HCT116 (cell line): ENCODE measurements at regions not wholly inside any gene's neighbourhood (a gene's known extent, or its start where the extent isn't known, plus 50 kb on each side); places are given as distances from the start of the nearest gene placed in this dataset.

ENCODE experiments used
- ATAC-seq: fragments of 200-7000 bp; cut with Tn5 transposase; 2 replicates; pipeline ENCODE4 v1.9.1; 2020; ENCODE audit warnings: mild to moderate bottlenecking, moderate library complexity
- BruUV-seq: library from RNA; stranded (reverse); fragments of 400-500 nt; replicated peaks from 2 replicates; lab custom pipeline; 2021; lab: Mats Ljungman, UMichigan
- CTCF ChIA-PET: fragments of 300-600 bp; sonication (Branson Sonifier 250); formaldehyde crosslinking; loops from one replicate; lab custom pipeline; 2021; ENCODE audit warnings: antibody characterized with exemption; lab: Charles Lee
- POLR2A ChIA-PET: fragments of 300-600, 350-600 bp; sonication (Branson Sonifier 250); formaldehyde crosslinking; loops from one replicate; lab custom pipeline; 2021; ENCODE audit warnings: antibody characterized with exemption; lab: Charles Lee
- RAD21 ChIA-PET, 2 experiments: fragments of 300-600 bp; sonication (Branson Sonifier 250); formaldehyde crosslinking; loops; one replicate each; lab custom pipeline; 2023; ENCODE audit warnings: low total read pairs in 2 of 2; ENCODE audit not compliant: uncharacterized antibody in 2 of 2, unreplicated experiment in 2 of 2, low non-redundant PET in 1 of 2; lab: Charles Lee
- DNase-seq: peaks from one replicate; pipeline ENCODE4 v3.0.0-alpha.2; 2010; ENCODE audit warnings: low read depth, low spot score
- H2AFZ ChIP-seq: fragments of 200-600 bp; shearing (Covaris generic), sonication (generic); 2 replicates; pipeline ENCODE4 v1.6.1; 2017; ENCODE audit warnings: low read depth, mixed run types, mixed read lengths, antibody characterized with exemption, low read length; ENCODE audit not compliant: poor library complexity, severe bottlenecking
- H3K27ac ChIP-seq: 2 replicates; pipeline ENCODE4 v1.5.1; 2012; ENCODE audit warnings: low read depth, low read length
- H3K27me3 ChIP-seq: fragments of 200-600 bp; sonication (generic); 2 replicates; pipeline ENCODE4 v1.6.1; 2016; ENCODE audit warnings: mixed run types, low read length, mixed read lengths; ENCODE audit not compliant: insufficient read depth
- H3K36me3 ChIP-seq, 2 experiments: fragments of 200-500 bp in 1 of 2; fragments of 200-600 bp in 1 of 2; sonication (Bioruptor generic) in 1 of 2; sonication (generic) in 1 of 2; 2 replicates each; pipeline versions ENCODE4 v1.5.1 to v1.6.1; 2014 to 2016; ENCODE audit warnings: low read length in 2 of 2, inconsistent platforms in 1 of 2, mixed read lengths in 1 of 2, mixed run types in 1 of 2; ENCODE audit not compliant: insufficient read depth in 2 of 2, control insufficient read depth in 1 of 2
- H3K4me1 ChIP-seq, 2 experiments: fragments of 200-600 bp in 1 of 2; sonication (generic) in 1 of 2; 2 replicates each; pipeline versions ENCODE4 v1.5.1 to v1.6.1; 2012 to 2017; ENCODE audit warnings: low read length in 2 of 2, inconsistent platforms in 1 of 2, mild to moderate bottlenecking in 1 of 2, mixed read lengths in 1 of 2, mixed run types in 1 of 2, moderate library complexity in 1 of 2; ENCODE audit not compliant: insufficient read depth in 2 of 2, control insufficient read depth in 1 of 2
- H3K4me2 ChIP-seq: fragments of 200-600 bp; sonication (generic); 2 replicates; pipeline ENCODE4 v1.6.1; 2017; ENCODE audit warnings: mixed run types, low read length, mixed read lengths
- H3K4me3 ChIP-seq, 2 experiments: fragments of 200-600 bp in 1 of 2; sonication (generic) in 1 of 2; replicated peaks in 1 of 2; 2 replicates each; pipeline ENCODE4 v1.5.1; 2011 to 2016; ENCODE audit warnings: low read length in 2 of 2, control low read depth in 1 of 2, low read depth in 1 of 2, mild to moderate bottlenecking in 1 of 2, mixed read lengths in 1 of 2, mixed run types in 1 of 2
- H3K79me2 ChIP-seq: fragments of 200-600 bp; sonication (generic); 2 replicates; pipeline ENCODE4 v1.6.1; 2017; ENCODE audit warnings: mild to moderate bottlenecking, mixed run types, low read length, moderate library complexity, mixed read lengths; ENCODE audit not compliant: insufficient read depth
- H3K9ac ChIP-seq: fragments of 200-600 bp; sonication (generic); 2 replicates; pipeline ENCODE4 v1.6.1; 2016; ENCODE audit warnings: low read length, mixed read lengths
- H3K9me2 ChIP-seq: fragments of 200-600 bp; sonication (generic), shearing (Covaris generic); 2 replicates; pipeline ENCODE4 v1.6.1; 2017; ENCODE audit warnings: mixed run types, mild to moderate bottlenecking, moderate library complexity; ENCODE audit not compliant: insufficient read depth
- H3K9me3 ChIP-seq, 2 experiments: fragments of 200-500 bp in 1 of 2; fragments of 200-600 bp in 1 of 2; sonication (Bioruptor generic) in 1 of 2; sonication (generic) in 1 of 2; 2 replicates each; pipeline ENCODE4 v1.6.1; 2014 to 2017; ENCODE audit warnings: low read length in 2 of 2, mixed read lengths in 2 of 2, inconsistent platforms in 1 of 2, low read depth in 1 of 2, mild to moderate bottlenecking in 1 of 2, mixed run types in 1 of 2, moderate library complexity in 1 of 2; ENCODE audit not compliant: control insufficient read depth in 1 of 2, insufficient read depth in 1 of 2
- H4K20me1 ChIP-seq: fragments of 200-600 bp; sonication (generic), shearing (Covaris generic); 2 replicates; pipeline ENCODE4 v1.6.1; 2017; ENCODE audit warnings: mixed run types, mild to moderate bottlenecking, moderate library complexity; ENCODE audit not compliant: insufficient read depth
- CBX3 ChIP-seq: IDR thresholded peaks from 2 replicates; pipeline ENCODE4 v1.6.1; 2012; ENCODE audit warnings: low read depth
- CEBPB ChIP-seq: IDR thresholded peaks from 2 replicates; pipeline ENCODE4 v1.6.1; 2012; ENCODE audit warnings: low read depth
- CTCF ChIP-seq, 3 experiments: fragments of 200-600 bp in 1 of 3; sonication (generic) in 1 of 3; IDR thresholded peaks in 2 of 3; conservative IDR thresholded peaks in 1 of 3; 2 replicates each; pipeline ENCODE4 v1.5.1; 2012 to 2017; ENCODE audit warnings: low read depth in 2 of 3, low read length in 2 of 3, antibody characterized with exemption in 1 of 3, borderline replicate concordance in 1 of 3, control low read depth in 1 of 3, mild to moderate bottlenecking in 1 of 3, mixed read lengths in 1 of 3, mixed run types in 1 of 3, moderate library complexity in 1 of 3; ENCODE audit not compliant: insufficient read depth in 1 of 3
- POLR2A ChIP-seq: IDR thresholded peaks from 2 replicates; pipeline ENCODE4 v1.7.0; 2011; ENCODE audit warnings: borderline replicate concordance; ENCODE audit not compliant: insufficient read depth, insufficient read length; ENCODE audit errors: extremely low read depth
- POLR2AphosphoS5 ChIP-seq: IDR thresholded peaks from 2 replicates; pipeline ENCODE4 v1.6.1; 2011; ENCODE audit warnings: mild to moderate bottlenecking, low read depth, low read length, moderate library complexity
- RAD21 ChIP-seq: IDR thresholded peaks from 2 replicates; pipeline ENCODE4 v1.6.1; 2012; ENCODE audit warnings: low read depth, mild to moderate bottlenecking
- TCF7L2 ChIP-seq: IDR thresholded peaks from 2 replicates; pipeline ENCODE4 v1.7.0; 2011; ENCODE audit warnings: borderline replicate concordance, inconsistent platforms; ENCODE audit not compliant: insufficient read depth, insufficient read length; ENCODE audit errors: extremely low read depth
- ZBTB33 ChIP-seq: IDR thresholded peaks from 2 replicates; pipeline ENCODE4 v1.6.1; 2011; ENCODE audit warnings: mild to moderate bottlenecking, low read length, moderate library complexity; ENCODE audit not compliant: insufficient replicate concordance; ENCODE audit errors: extremely low read depth
- intact Hi-C: fragments of 100-400 bp; cut with micrococcal nuclease; formaldehyde crosslinking; loops from 2 replicates; pipeline ENCODE4 v1.10.0; 2022

- Histone ChIP-seq H3K9me2 (no peaks in the 10 kb centered on the region), H3K36me3 (no peaks in the 10 kb centered on the region), H3K4me1 (no peaks in the 10 kb centered on the region), H3K27ac (no peak overlapping the region), H3K27me3 (no peaks in the 10 kb centered on the region), H3K9me3 (no peaks in the 10 kb centered on the region), H2AFZ (peak overlapping the region; percentile 22), H3K9ac (no peak overlapping the region), H4K20me1 (no peaks in the 10 kb centered on the region), H3K4me2 (no peak overlapping the region), H3K4me3 (no peak overlapping the region), H3K79me2 (no peaks in the 10 kb centered on the region)
- ATAC-seq (peak; percentile 94), DNase-seq (peak; percentile 40)
- ChIA-PET CTCF (interaction anchor here (0.6 to 1.7 kb wide), 7 partner anchors 9 to 666 kb away, joined by 3 to 13 read pairs (median 3); no protein-coding TSS in a partner anchor), POLR2A (no interaction called here), RAD21 (no interaction called here)
- TF ChIP-seq TCF7L2 (no peak), POLR2A (no peak), ZBTB33 (no peak), POLR2AphosphoS5 (no peak), CBX3 (no peak), CEBPB (peak; percentile 75), CTCF (IDR thresholded peaks at IDR 0.05 in 2 of 3, conservative IDR thresholded peaks at IDR 0.05 in 1 of 3; ENCODE audit: borderline replicate concordance in 1 of 3, insufficient read depth in 1 of 3, low read depth in 2 of 3, low read length in 2 of 3) (peak; percentile 37 to 63 (median 54); a peak in 5 of 6 replicates), RAD21 (peak; percentile 71)
- no TSS peak for BruUV-seq
- intact Hi-C loops: loop anchor here (1.0 to 2.0 kb wide), 2 partner anchors 485 to 651 kb away; no protein-coding TSS in a partner anchor
These were observed 605.3 kb upstream of the NR5A2 start for GRCh38 chr1:199422206-199422605.
